ENCODE measurements at regions not wholly inside any gene's neighbourhood (a gene's known extent, or its start where the extent isn't known, plus 50 kb on each side); places are given as distances from the start of the nearest gene placed in this dataset.

DNA sequence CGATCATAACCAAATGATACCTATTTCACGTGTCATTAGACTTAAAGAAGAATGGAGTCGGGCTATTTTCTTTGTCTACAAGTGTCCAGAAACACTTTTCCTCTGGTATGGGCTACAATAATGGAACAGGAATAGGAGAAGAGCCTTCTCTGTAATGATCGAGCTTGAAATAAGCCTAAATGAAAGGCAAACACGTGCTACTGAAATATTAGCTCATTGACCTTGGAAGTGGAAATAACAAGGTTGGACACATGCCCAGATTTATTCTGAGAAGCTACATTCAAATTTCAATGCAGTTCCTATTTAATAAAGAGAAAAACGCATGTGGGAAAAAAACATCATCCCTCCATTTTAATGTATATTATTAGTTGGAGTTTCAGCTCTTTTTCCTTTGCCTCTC, 254.7 kb upstream of the PTER start:
- no peak overlapping the region for H3K4me3 ChIP-seq (ENCODE audit: extremely low read depth in 1 of 4, insufficient read depth in 2 of 4, low read depth in 3 of 4, low read length in 4 of 4)
- no peak overlapping the region for H3K14ac ChIP-seq (ENCODE audit: insufficient read length)
- H3K27me3 ChIP-seq (replicated peaks in 1 of 4; ENCODE audit: control insufficient read depth in 3 of 4, extremely low read depth in 1 of 4, insufficient read depth in 3 of 4, low read length in 3 of 4), result no peaks in the 10 kb centered on the region
- no peak overlapping the region for H2AFZ ChIP-seq (ENCODE audit: low read length)
- no peaks in the 10 kb centered on the region for H4K20me1 ChIP-seq (replicated peaks in 1 of 2; ENCODE audit: control insufficient read depth in 1 of 2, insufficient read depth in 2 of 2, low read length in 2 of 2)
- H3K9ac ChIP-seq (replicated peaks in 1 of 4; ENCODE audit: extremely low read depth in 1 of 4, low read depth in 3 of 4, low read length in 3 of 4), result no peak overlapping the region
- H2BK20ac ChIP-seq (ENCODE audit: low read length), result no peak overlapping the region
- peaks cover 4 to 7% of the 10 kb centered on the region in 2 experiments; a peak in 3 of 4 replicates for H3K9me3 ChIP-seq (ENCODE audit: insufficient read depth in 2 of 2, low read depth in 1 of 2, low read length in 1 of 2)
- H3K79me1 ChIP-seq (ENCODE audit: low read depth, low read length), result no peaks in the 10 kb centered on the region
- FAIRE-seq (no peak), DNase-seq (ENCODE audit: low read depth in 1 of 2, low spot score in 2 of 2) (no peak)
- H4K91ac ChIP-seq (replicated peaks; ENCODE audit: insufficient read length, low read length), result no peak overlapping the region
- H2BK15ac ChIP-seq (ENCODE audit: low read length), result no peak overlapping the region
- H3K23ac ChIP-seq (ENCODE audit: insufficient read length), result no peak overlapping the region
- 85% methylated on average over 6 of the region's 6 CpGs; no CpG with 5 or more reads in 1 of the 2 experiments for WGBS, 2 experiments (ENCODE audit: extremely low coverage in 1 of 2, insufficient coverage in 1 of 2, insufficient read length in 1 of 2, insufficient replicate concordance in 2 of 2, low coverage in 1 of 2, low lambda C conversion rate in 2 of 2, missing lambda C conversion rate in 1 of 2)
- no peak overlapping the region for H2BK12ac ChIP-seq (ENCODE audit: low read depth, low read length)
- no peak overlapping the region for H3K18ac ChIP-seq (ENCODE audit: extremely low read depth, low read length)
- no peaks in the 10 kb centered on the region for H3K23me2 ChIP-seq (ENCODE audit: low read depth, low read length)
- no peak overlapping the region for H3K4ac ChIP-seq (replicated peaks; ENCODE audit: insufficient read length, low read depth, low read length)
- H3K4me2 ChIP-seq (ENCODE audit: insufficient read depth in 1 of 2, low read depth in 2 of 2, low read length in 2 of 2), result no peak overlapping the region
- no peak overlapping the region for H2BK5ac ChIP-seq (ENCODE audit: low read depth, low read length)
- H3K79me2 ChIP-seq (ENCODE audit: control insufficient read depth in 1 of 2, insufficient read depth in 2 of 2, low read length in 2 of 2), result no peaks in the 10 kb centered on the region
- no peak overlapping the region for H3K56ac ChIP-seq (replicated peaks; ENCODE audit: insufficient read length, low read depth, low read length)
- H2AK5ac ChIP-seq (ENCODE audit: low read depth, low read length), result no peak overlapping the region
- peaks cover 0 to 8% (median 3%) of the 10 kb centered on the region in 4 experiments; a peak in 3 of 7 replicates for H3K4me1 ChIP-seq (replicated peaks in 1 of 4; ENCODE audit: control insufficient read depth in 3 of 4, insufficient read depth in 4 of 4, low read length in 3 of 4)
- H2BK120ac ChIP-seq (replicated peaks; ENCODE audit: low read depth, low read length), result no peak overlapping the region
- POLR2A ChIA-PET (ENCODE audit: partially characterized antibody), result no interaction called here
- no peak overlapping the region for H4K5ac ChIP-seq (ENCODE audit: insufficient read length, low read depth, low read length)
- no peaks in the 10 kb centered on the region; a peak in 1 of 8 replicates for H3K36me3 ChIP-seq (ENCODE audit: control insufficient read depth in 2 of 4, insufficient read depth in 4 of 4, low read length in 3 of 4)
- no peak overlapping the region for H4K8ac ChIP-seq (ENCODE audit: extremely low read depth, insufficient read depth, low read length)
- CTCF ChIA-PET (ENCODE audit: partially characterized antibody), result interaction anchor here (0.9 to 1.5 kb wide), 2 partner anchors 11 to 26 kb away, joined by 3 read pairs; no protein-coding TSS in a partner anchor
- no peak overlapping the region for H3K27ac ChIP-seq (ENCODE audit: low read depth, low read length)
- no peak for TF ChIP-seq TEAD4 (IDR thresholded peaks at IDR 0.05; ENCODE audit: low read depth, low read length)
- no peak for TF ChIP-seq TAF1 (IDR thresholded peaks at IDR 0.05; ENCODE audit: low read depth, low read length)
- TF ChIP-seq PHF8 (conservative IDR thresholded peaks at IDR 0.05; ENCODE audit: low read depth, low read length), result no peak
- no peak for TF ChIP-seq TCF12 (IDR thresholded peaks at IDR 0.05; ENCODE audit: low read depth, low read length)
- no peak for TF ChIP-seq SUZ12 (IDR thresholded peaks at IDR 0.05; ENCODE audit: low read length)
- TF ChIP-seq JUN (IDR thresholded peaks at IDR 0.05; ENCODE audit: low read depth, low read length), result no peak
- TF ChIP-seq YY1 (IDR thresholded peaks at IDR 0.05; ENCODE audit: low read depth, low read length), result no peak
- no peak for TF ChIP-seq POU5F1 (IDR thresholded peaks at IDR 0.05; ENCODE audit: low read depth, low read length)
- no peak for TF ChIP-seq CBX8 (IDR thresholded peaks at IDR 0.05; ENCODE audit: borderline replicate concordance, low read depth, low read length)
- no peak for TF ChIP-seq ASH2L (IDR thresholded peaks at IDR 0.05; ENCODE audit: low read length)
- no peak for TF ChIP-seq CTBP2 (IDR thresholded peaks at IDR 0.05; ENCODE audit: borderline replicate concordance, insufficient read depth, insufficient read length, low read length)
- no peak for TF ChIP-seq BACH1 (IDR thresholded peaks at IDR 0.05; ENCODE audit: low read length)
